Neural progenitor cell (in vitro differentiated cells): ENCODE measurements at regions not wholly inside any gene's neighbourhood (a gene's known extent, or its start where the extent isn't known, plus 50 kb on each side); places are given as distances from the start of the nearest gene placed in this dataset.

Source experiments
- DNase-seq: peaks from one replicate; pipeline ENCODE4 v3.0.0-alpha.2; 2016; ENCODE audit warnings: low spot score
- H2AFZ ChIP-seq: fragments of 200-600 bp; sonication (generic); replicated peaks from 2 replicates; pipeline ENCODE4 v1.6.1; 2016; ENCODE audit warnings: antibody characterized with exemption
- H3F3A ChIP-seq: fragments of 200-600 bp; sonication (generic); 2 replicates; pipeline ENCODE4 v1.6.1; 2016; ENCODE audit warnings: antibody characterized with exemption, low read depth
- H3K27ac ChIP-seq: fragments of 200-600 bp; sonication (generic); 2 replicates; pipeline ENCODE4 v1.5.1; 2016; ENCODE audit warnings: mild to moderate bottlenecking
- H3K27me3 ChIP-seq: fragments of 200-600 bp; sonication (generic); 2 replicates; pipeline ENCODE4 v1.6.1; 2016; ENCODE audit warnings: mild to moderate bottlenecking, moderate library complexity
- H3K36me3 ChIP-seq: fragments of 200-600 bp; sonication (generic); 2 replicates; pipeline ENCODE4 v1.5.1; 2016
- H3K4me1 ChIP-seq: fragments of 200-600 bp; sonication (generic); 2 replicates; pipeline ENCODE4 v1.6.1; 2016; ENCODE audit warnings: mixed run types
- H3K4me2 ChIP-seq: fragments of 200-600 bp; sonication (generic); 2 replicates; pipeline ENCODE4 v1.6.1; 2016
- H3K4me3 ChIP-seq: fragments of 200-600 bp; sonication (generic); 2 replicates; pipeline ENCODE4 v1.5.1; 2016
- H3K79me2 ChIP-seq: fragments of 200-600 bp; sonication (generic); 2 replicates; pipeline ENCODE4 v1.6.1; 2016; ENCODE audit warnings: low read depth
- H3K9ac ChIP-seq: fragments of 200-600 bp; sonication (generic); 2 replicates; pipeline ENCODE4 v1.6.1; 2016
- H3K9me3 ChIP-seq: fragments of 200-600 bp; sonication (generic); 2 replicates; pipeline ENCODE4 v1.5.1; 2016; ENCODE audit warnings: low read depth
- H4K20me1 ChIP-seq: fragments of 200-600 bp; sonication (generic); 2 replicates; pipeline ENCODE4 v1.6.1; 2016; ENCODE audit warnings: low read depth
- H3K27ac Mint-ChIP-seq: 3 replicates; pipeline ENCODE4 v1.8.0; 2021; ENCODE audit warnings: mixed read lengths
- H3K27me3 Mint-ChIP-seq: 2 replicates; pipeline ENCODE4 v1.8.0; 2022; ENCODE audit warnings: low read depth, mild to moderate bottlenecking, inconsistent platforms, moderate library complexity, mixed read lengths; ENCODE audit not compliant: insufficient read depth
- H3K36me3 Mint-ChIP-seq: 3 replicates; pipeline ENCODE4 v1.8.0; 2021; ENCODE audit warnings: mixed read lengths
- H3K4me1 Mint-ChIP-seq: 3 replicates; pipeline ENCODE4 v1.8.0; 2021; ENCODE audit warnings: mixed read lengths
- H3K4me3 Mint-ChIP-seq: 3 replicates; pipeline ENCODE4 v1.8.0; 2021; ENCODE audit warnings: mild to moderate bottlenecking, moderate library complexity, mixed read lengths
- H3K9me3 Mint-ChIP-seq: 3 replicates; pipeline ENCODE4 v1.8.0; 2020; ENCODE audit warnings: mixed read lengths
- EZH2 ChIP-seq: fragments of 200-600 bp; sonication (generic); IDR thresholded peaks from 2 replicates; pipeline ENCODE4 v1.6.1; 2017; ENCODE audit warnings: antibody characterized with exemption, mild to moderate bottlenecking, moderate library complexity
- EZH2phosphoT487 ChIP-seq: fragments of 200-600 bp; sonication (generic); IDR thresholded peaks from 2 replicates; pipeline ENCODE4 v1.6.1; 2017; ENCODE audit warnings: antibody characterized with exemption
- TF ChIP-seq, protein P1 (sequence below): fragments of 200-600 bp; sonication (generic); IDR thresholded peaks from 2 replicates; pipeline ENCODE4 v1.5.1; 2017; ENCODE audit warnings: antibody characterized with exemption, mild to moderate bottlenecking

DNA sequence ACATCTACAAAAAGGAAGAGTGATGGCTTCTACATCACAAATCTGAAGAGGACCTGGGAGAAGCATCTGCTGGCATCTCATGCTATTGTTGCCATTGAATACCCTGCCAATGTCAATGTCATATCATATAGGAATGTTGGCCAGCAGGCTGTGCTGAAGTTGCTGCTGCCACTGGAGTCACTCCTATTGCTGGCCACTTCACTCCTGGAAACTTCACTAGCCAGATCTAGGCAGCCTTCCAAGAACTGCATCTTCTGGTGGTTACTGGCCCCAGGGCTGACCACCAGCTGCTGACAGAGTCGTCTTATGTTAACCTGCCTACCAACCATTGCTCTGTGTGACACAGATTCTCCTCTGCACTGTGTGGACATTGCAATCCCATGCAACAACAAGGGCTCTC, 111.8 kb downstream of the PERP start:
- Mint-ChIP-seq H3K27ac (no peak overlapping the region), H3K4me1 (no peaks in the 10 kb centered on the region), H3K9me3 (peaks cover 8% of the 10 kb centered on the region), H3K4me3 (no peak overlapping the region), H3K27me3 (peaks cover 2% of the 10 kb centered on the region), H3K36me3 (no peaks in the 10 kb centered on the region)
- H4K20me1 ChIP-seq, result no peaks in the 10 kb centered on the region
- no peaks in the 10 kb centered on the region for H3K79me2 ChIP-seq
- peaks cover 2% of the 10 kb centered on the region for H3K36me3 ChIP-seq
- no peak overlapping the region for H2AFZ ChIP-seq
- peaks cover 3% of the 10 kb centered on the region for H3K9me3 ChIP-seq
- no peaks in the 10 kb centered on the region for H3K4me1 ChIP-seq
- H3K9ac ChIP-seq, result no peak overlapping the region
- H3K4me3 ChIP-seq, result no peak overlapping the region
- H3F3A ChIP-seq, result no peaks in the 10 kb centered on the region
- TF ChIP-seq, protein P1, sequence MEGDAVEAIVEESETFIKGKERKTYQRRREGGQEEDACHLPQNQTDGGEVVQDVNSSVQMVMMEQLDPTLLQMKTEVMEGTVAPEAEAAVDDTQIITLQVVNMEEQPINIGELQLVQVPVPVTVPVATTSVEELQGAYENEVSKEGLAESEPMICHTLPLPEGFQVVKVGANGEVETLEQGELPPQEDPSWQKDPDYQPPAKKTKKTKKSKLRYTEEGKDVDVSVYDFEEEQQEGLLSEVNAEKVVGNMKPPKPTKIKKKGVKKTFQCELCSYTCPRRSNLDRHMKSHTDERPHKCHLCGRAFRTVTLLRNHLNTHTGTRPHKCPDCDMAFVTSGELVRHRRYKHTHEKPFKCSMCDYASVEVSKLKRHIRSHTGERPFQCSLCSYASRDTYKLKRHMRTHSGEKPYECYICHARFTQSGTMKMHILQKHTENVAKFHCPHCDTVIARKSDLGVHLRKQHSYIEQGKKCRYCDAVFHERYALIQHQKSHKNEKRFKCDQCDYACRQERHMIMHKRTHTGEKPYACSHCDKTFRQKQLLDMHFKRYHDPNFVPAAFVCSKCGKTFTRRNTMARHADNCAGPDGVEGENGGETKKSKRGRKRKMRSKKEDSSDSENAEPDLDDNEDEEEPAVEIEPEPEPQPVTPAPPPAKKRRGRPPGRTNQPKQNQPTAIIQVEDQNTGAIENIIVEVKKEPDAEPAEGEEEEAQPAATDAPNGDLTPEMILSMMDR, result no peak
- TF ChIP-seq EZH2phosphoT487 (no peak), EZH2 (no peak)
- DNase-seq, result no peak
- H3K27ac ChIP-seq, result no peak overlapping the region
- no peaks in the 10 kb centered on the region for H3K27me3 ChIP-seq
- H3K4me2 ChIP-seq, result no peak overlapping the region

DNA sequence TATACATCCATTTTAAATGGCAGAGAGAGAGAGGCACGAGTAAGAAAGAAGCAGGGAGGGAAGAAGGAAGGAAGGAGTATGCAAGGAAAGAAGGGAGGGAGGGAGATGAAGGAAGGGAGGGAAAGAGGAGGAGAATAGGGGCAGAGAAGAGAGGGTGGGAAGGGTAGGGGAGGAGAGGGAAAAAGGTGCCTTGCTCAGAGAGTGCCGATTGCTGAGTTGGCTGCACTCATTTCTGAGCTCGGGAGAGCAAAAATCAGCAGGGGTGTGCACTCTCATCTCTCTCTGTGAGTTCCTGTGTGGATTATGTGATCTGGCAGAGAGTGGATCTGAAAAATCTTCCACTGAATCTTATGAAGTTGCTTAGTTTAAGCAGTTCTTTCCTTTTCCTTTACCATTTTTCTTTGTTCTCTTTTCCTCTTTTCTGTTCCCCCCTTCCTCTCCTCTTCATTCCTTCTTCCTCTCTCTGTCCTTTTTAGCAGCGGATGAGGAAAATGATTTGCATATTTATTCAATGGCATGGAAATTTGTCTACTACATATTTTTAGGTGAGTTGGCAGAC, 108.7 kb downstream of the PERP start:
- Histone ChIP-seq H3F3A (no peaks in the 10 kb centered on the region), H3K4me2 (no peak overlapping the region), H3K27me3 (no peaks in the 10 kb centered on the region), H3K4me1 (no peaks in the 10 kb centered on the region), H3K36me3 (peaks cover 2% of the 10 kb centered on the region), H3K4me3 (no peak overlapping the region), H3K27ac (no peak overlapping the region), H2AFZ (no peak overlapping the region), H4K20me1 (no peaks in the 10 kb centered on the region), H3K9me3 (peaks cover 3% of the 10 kb centered on the region), H3K79me2 (no peaks in the 10 kb centered on the region), H3K9ac (no peak overlapping the region)
- no peak overlapping the region for H3K4me3 Mint-ChIP-seq
- H3K27me3 Mint-ChIP-seq, result peaks cover 2% of the 10 kb centered on the region
- no peak for TF ChIP-seq EZH2
- TF ChIP-seq EZH2phosphoT487, result no peak
- no peaks in the 10 kb centered on the region for H3K4me1 Mint-ChIP-seq
- no peak overlapping the region for H3K27ac Mint-ChIP-seq
- DNase-seq, result no peak
- H3K9me3 Mint-ChIP-seq, result peaks cover 8% of the 10 kb centered on the region
- no peaks in the 10 kb centered on the region for H3K36me3 Mint-ChIP-seq

DNA sequence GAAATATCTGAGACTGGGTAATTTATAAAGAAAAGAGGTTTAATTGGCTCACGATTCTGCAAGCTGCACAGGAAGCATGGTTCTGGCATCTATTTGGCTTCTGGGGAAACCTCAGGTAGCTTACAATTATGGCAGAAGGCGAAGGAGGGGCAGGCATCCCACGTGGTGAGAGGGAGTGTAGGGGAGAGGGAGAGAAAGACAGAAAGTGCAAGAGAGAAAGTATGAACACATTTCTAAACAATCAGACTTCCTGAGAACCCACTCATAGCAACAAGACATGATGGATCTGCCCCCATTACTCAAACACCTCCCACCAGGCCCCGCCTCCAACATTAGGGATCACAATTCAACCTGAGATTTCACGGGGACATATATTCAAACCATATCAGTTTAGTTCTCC, 107.4 kb downstream of the PERP start:
- peaks cover 3% of the 10 kb centered on the region for H3K9me3 ChIP-seq
- peaks cover 2% of the 10 kb centered on the region for H3K36me3 ChIP-seq
- TF ChIP-seq, protein P1, result no peak
- TF ChIP-seq EZH2 (no peak), EZH2phosphoT487 (no peak)
- Mint-ChIP-seq H3K4me1 (no peaks in the 10 kb centered on the region), H3K27me3 (peaks cover 2% of the 10 kb centered on the region), H3K36me3 (no peaks in the 10 kb centered on the region), H3K9me3 (peaks cover 8% of the 10 kb centered on the region), H3K27ac (no peak overlapping the region), H3K4me3 (no peak overlapping the region)
- no peaks in the 10 kb centered on the region for H3K79me2 ChIP-seq
- H3K4me1 ChIP-seq, result peaks cover 1% of the 10 kb centered on the region
- H3K4me3 ChIP-seq, result no peak overlapping the region
- H3F3A ChIP-seq, result no peaks in the 10 kb centered on the region
- H3K27me3 ChIP-seq, result no peaks in the 10 kb centered on the region
- H3K9ac ChIP-seq, result no peak overlapping the region
- no peak overlapping the region for H3K4me2 ChIP-seq
- H3K27ac ChIP-seq, result no peak overlapping the region
- H4K20me1 ChIP-seq, result no peaks in the 10 kb centered on the region
- H2AFZ ChIP-seq, result no peak overlapping the region
- no peak for DNase-seq

DNA sequence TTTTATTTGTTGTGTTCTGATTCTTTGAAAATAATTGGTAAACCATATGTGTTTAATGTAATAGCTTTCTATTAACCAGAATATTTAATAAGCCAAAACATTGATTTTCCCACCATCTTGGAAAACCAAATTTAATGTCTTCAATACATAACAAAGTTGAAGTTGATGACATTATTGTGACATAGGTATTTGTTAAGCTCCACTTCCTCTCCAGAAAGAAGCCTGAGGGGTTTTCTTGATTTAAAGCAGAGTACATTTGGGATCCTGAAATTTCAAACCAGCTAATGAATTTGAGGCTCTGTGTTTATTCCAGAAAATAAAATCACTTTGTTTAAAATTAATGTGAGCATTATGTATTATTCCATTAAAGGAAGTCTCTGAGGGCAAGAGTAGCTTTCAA, 106.3 kb downstream of the PERP start:
- no peaks in the 10 kb centered on the region for H3F3A ChIP-seq
- H3K9me3 ChIP-seq, result peaks cover 3% of the 10 kb centered on the region
- no peak overlapping the region for H2AFZ ChIP-seq
- no peak for TF ChIP-seq EZH2
- TF ChIP-seq, protein P1, result no peak
- no peak for TF ChIP-seq EZH2phosphoT487
- Mint-ChIP-seq H3K9me3 (peaks cover 8% of the 10 kb centered on the region), H3K27me3 (peaks cover 2% of the 10 kb centered on the region), H3K4me3 (no peak overlapping the region), H3K36me3 (no peaks in the 10 kb centered on the region), H3K27ac (no peak overlapping the region), H3K4me1 (no peaks in the 10 kb centered on the region)
- H3K9ac ChIP-seq, result no peak overlapping the region
- H3K4me1 ChIP-seq, result peaks cover 6% of the 10 kb centered on the region
- no peaks in the 10 kb centered on the region for H3K27me3 ChIP-seq
- no peaks in the 10 kb centered on the region for H3K79me2 ChIP-seq
- H3K4me3 ChIP-seq, result no peak overlapping the region
- H4K20me1 ChIP-seq, result no peaks in the 10 kb centered on the region
- no peak overlapping the region for H3K27ac ChIP-seq
- no peak overlapping the region for H3K4me2 ChIP-seq
- DNase-seq, result no peak
- H3K36me3 ChIP-seq, result peaks cover 2% of the 10 kb centered on the region
